Activated naive CD8-positive, alpha-beta T cell treated with anti-CD3 and anti-CD28 coated beads for 36 hours (primary cell): ENCODE measurements at regions not wholly inside any gene's neighbourhood (a gene's known extent, or its start where the extent isn't known, plus 50 kb on each side); places are given as distances from the start of the nearest gene placed in this dataset.

Source experiments
- DNase-seq: peaks from one replicate; pipeline ENCODE4 v3.0.0; 2021
- H3K27ac Mint-ChIP-seq: one replicate; pipeline ENCODE4 v1.8.0; 2022; ENCODE audit warnings: mild to moderate bottlenecking, moderate library complexity, mixed read lengths
- H3K27me3 Mint-ChIP-seq: one replicate; pipeline ENCODE4 v1.8.0; 2022; ENCODE audit warnings: mild to moderate bottlenecking, mixed read lengths
- H3K36me3 Mint-ChIP-seq: one replicate; pipeline ENCODE4 v1.8.0; 2021; ENCODE audit warnings: mild to moderate bottlenecking, mixed read lengths
- H3K4me1 Mint-ChIP-seq: one replicate; pipeline ENCODE4 v1.8.0; 2021; ENCODE audit warnings: mixed read lengths
- H3K4me3 Mint-ChIP-seq: one replicate; pipeline ENCODE4 v1.8.0; 2022; ENCODE audit warnings: mild to moderate bottlenecking, moderate library complexity, mixed read lengths
- H3K9me3 Mint-ChIP-seq: one replicate; pipeline ENCODE4 v1.8.0; 2022; ENCODE audit warnings: mixed read lengths

DNA sequence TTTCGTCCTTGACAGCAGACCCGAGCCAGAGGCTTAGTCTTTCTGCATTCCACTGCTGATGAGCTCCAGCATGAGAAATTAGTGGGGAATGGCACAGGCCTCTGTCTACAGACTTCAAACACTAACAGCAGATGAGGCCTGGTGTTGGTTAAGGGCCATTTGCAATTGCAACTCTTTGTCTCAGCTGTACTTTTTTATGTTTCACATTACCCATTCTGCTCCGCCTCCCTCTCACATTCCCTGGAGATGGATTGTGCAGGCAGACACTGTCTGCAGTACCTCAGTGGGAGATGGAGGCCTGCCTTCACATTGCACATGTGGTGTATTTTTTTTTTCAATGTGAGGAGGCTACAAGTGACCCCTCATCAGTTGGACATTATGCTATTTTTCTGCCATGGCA lies 370.2 kb downstream of the DUSP10 start:
- Mint-ChIP-seq H3K27ac (no peak overlapping the region), H3K9me3 (no peaks in the 10 kb centered on the region), H3K36me3 (no peaks in the 10 kb centered on the region), H3K4me3 (no peak overlapping the region), H3K27me3 (peaks cover 21% of the 10 kb centered on the region), H3K4me1 (no peaks in the 10 kb centered on the region)
- no peak for DNase-seq

DNA sequence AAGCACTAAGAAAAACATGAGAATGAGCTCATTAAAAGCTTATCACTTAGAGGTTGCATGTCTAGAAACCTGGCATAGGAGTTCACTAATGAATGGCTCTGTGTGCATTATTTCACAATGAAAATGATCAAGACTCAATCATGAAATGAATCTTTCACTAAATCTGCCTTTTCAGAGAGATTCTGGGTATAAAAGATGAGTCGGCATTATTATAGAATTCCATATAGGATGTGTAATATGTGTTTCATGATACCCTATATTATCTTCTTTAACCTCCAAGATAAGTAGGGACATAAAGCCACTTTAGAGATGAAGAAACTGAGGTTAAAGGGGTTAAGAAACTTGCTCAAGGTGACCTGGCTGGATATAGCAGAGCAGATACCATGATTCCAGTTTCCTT lies 368.1 kb downstream of the DUSP10 start:
- Mint-ChIP-seq H3K9me3 (no peaks in the 10 kb centered on the region), H3K27me3 (peaks cover 17% of the 10 kb centered on the region), H3K4me3 (no peak overlapping the region), H3K27ac (no peak overlapping the region), H3K36me3 (no peaks in the 10 kb centered on the region), H3K4me1 (no peaks in the 10 kb centered on the region)
- no peak for DNase-seq

DNA sequence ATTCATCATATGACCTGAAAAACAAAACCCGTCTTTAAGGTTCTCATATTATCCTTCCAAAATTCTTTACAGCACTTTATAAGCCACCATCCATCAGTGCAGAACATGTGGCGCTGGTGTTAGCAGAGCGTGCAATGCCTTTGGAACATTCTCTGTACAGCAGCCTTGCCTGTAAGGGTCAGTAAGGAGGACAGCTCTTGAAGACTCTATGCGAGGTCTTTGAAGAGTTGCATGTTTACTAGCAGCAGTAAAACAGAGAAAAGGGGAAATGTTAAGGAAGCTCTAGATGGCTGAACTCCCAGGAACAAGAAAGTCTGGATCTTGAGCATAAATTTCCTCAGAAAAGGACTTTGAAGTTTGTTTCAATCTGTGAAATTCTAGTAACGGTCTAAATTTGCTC lies 365.6 kb downstream of the DUSP10 start:
- Mint-ChIP-seq H3K4me3 (no peak overlapping the region), H3K27ac (no peak overlapping the region), H3K4me1 (no peaks in the 10 kb centered on the region), H3K27me3 (peaks cover 11% of the 10 kb centered on the region), H3K36me3 (no peaks in the 10 kb centered on the region), H3K9me3 (no peaks in the 10 kb centered on the region)
- no peak for DNase-seq

DNA sequence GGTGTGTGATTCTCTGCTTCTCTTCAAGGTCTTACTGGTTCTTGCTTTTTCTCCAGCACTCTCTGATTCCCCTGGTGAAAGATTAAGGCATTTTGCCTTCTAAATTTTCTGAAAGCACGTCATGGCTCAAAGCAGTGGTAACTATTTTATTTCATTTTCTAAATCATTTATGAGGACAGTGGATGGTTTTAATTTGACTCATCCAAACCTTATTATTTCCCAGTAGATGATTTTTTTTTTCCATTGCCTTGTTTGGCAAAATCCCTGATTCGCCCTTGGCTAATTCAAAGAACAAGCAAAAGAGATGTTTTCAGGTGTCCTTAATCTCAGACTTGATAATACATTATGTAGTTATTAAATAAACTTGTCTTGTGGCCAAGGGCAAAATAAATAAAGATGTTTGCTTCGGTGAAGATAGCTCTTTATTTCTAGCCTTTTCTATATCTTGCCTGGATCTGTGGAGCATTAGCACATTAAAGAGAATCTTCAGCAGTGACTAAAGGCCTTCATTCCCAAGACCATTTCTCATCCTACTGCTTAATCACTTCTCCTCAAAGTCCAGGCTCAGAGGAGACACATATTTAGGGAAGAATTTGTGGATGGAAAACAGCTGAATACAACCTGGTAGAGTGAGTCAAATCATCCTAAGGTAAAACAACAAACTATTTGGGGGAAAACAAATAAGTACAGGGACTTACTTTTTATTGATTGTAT lies 359.8 kb downstream of the DUSP10 start:
- Mint-ChIP-seq H3K27ac (no peak overlapping the region), H3K27me3 (peaks cover 4% of the 10 kb centered on the region), H3K36me3 (no peaks in the 10 kb centered on the region), H3K4me1 (no peaks in the 10 kb centered on the region), H3K4me3 (no peak overlapping the region), H3K9me3 (peaks cover 3% of the 10 kb centered on the region)
- DNase-seq, result no peak

DNA sequence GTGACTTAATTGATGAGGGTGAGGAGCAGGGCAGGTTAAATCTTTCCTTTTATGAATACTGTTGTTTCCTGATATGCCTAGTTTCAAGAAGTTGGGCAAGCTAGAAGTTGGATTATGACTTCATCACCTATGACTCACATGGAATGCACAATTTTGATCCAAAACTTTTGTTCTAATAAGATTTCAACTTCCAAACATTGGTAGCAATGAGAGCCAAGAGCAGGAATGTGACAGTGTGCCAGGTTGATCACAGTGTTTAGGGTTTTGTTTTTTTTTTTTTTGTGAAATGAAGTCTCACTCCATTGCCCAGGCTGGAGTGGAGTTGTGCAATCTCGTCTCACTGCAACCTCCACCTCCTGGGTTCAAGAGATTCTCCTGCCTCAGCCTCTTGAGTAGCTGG lies 349.4 kb downstream of the DUSP10 start:
- Mint-ChIP-seq H3K27me3 (peaks cover 47% of the 10 kb centered on the region), H3K4me3 (no peak overlapping the region), H3K4me1 (peaks cover 3% of the 10 kb centered on the region), H3K9me3 (no peaks in the 10 kb centered on the region), H3K36me3 (no peaks in the 10 kb centered on the region), H3K27ac (no peak overlapping the region)
- DNase-seq, result no peak

DNA sequence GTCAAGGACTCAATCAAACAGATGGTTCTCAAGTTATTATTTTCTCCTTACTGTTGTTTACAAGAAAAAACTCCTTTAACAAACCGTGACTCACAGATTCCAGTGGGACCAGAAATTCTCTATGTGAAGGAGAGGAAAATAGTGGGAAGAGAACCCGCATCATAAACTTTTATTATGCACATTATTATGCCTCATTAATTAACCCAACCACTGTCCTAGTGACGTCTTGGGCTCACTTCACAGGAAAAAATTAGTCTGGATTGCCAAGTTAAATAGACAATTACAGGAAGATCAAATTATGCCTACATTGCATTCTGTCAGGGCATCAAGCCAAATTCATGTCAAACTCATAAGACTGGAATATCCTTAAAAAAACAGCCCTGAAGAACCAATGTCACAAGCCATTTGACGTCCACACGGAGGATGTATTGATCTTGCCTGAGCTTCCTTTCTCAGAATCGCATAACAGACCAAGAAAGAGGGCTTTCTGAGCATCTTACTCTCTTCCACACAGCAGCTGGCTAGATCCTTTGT lies 347.8 kb downstream of the DUSP10 start:
- H3K4me3 Mint-ChIP-seq, result no peak overlapping the region
- H3K4me1 Mint-ChIP-seq, result peaks cover 3% of the 10 kb centered on the region
- no peak for DNase-seq
- H3K9me3 Mint-ChIP-seq, result no peaks in the 10 kb centered on the region
- no peaks in the 10 kb centered on the region for H3K36me3 Mint-ChIP-seq
- H3K27ac Mint-ChIP-seq, result no peak overlapping the region
- peaks cover 38% of the 10 kb centered on the region for H3K27me3 Mint-ChIP-seq

DNA sequence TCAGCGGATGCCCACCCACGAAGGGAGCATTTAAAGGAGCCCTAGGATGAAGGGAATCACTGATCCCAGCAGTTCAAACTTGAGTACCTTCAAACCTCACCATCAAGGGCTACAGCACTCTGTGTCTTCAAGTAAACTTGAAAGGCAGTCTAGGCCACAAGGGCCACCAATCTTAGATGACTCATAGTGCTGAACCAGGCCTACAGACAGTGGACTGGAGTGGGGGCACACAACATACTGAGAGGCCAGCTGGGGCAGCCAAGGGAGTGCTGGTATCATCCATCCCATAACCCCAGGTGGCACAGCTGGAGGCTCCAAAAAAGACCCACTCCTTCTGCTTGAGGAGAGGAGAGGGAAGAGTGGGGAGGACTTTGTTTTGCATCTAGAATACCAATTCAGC lies 345.4 kb downstream of the DUSP10 start:
- H3K36me3 Mint-ChIP-seq, result no peaks in the 10 kb centered on the region
- no peak overlapping the region for H3K27ac Mint-ChIP-seq
- peaks cover 42% of the 10 kb centered on the region for H3K27me3 Mint-ChIP-seq
- H3K9me3 Mint-ChIP-seq, result peaks cover 3% of the 10 kb centered on the region
- H3K4me1 Mint-ChIP-seq, result peaks cover 3% of the 10 kb centered on the region
- H3K4me3 Mint-ChIP-seq, result no peak overlapping the region
- no peak for DNase-seq

DNA sequence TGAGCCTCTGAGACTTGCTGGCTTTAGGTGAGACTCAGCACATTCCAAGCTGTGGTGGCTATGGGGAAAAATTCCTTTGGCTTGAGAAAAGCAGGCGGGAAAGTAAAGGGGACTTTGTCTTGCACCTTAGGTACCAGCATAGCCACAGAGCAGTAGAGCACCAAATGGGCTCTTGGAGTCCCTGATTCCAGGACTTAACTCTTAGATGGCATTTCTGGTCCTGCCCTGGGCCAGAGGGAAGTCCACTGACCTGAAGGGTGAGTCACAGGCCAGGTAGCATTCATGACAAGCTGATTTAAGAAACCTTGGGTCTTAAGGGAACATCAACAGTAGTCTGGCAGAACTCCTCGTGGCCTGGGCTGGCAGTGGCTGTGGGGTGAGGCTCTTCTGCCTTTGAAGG lies 344.7 kb downstream of the DUSP10 start:
- Mint-ChIP-seq H3K27ac (no peak overlapping the region), H3K4me3 (no peak overlapping the region), H3K36me3 (no peaks in the 10 kb centered on the region), H3K9me3 (peaks cover 3% of the 10 kb centered on the region), H3K4me1 (peaks cover 3% of the 10 kb centered on the region), H3K27me3 (peaks cover 38% of the 10 kb centered on the region)
- DNase-seq, result no peak

DNA sequence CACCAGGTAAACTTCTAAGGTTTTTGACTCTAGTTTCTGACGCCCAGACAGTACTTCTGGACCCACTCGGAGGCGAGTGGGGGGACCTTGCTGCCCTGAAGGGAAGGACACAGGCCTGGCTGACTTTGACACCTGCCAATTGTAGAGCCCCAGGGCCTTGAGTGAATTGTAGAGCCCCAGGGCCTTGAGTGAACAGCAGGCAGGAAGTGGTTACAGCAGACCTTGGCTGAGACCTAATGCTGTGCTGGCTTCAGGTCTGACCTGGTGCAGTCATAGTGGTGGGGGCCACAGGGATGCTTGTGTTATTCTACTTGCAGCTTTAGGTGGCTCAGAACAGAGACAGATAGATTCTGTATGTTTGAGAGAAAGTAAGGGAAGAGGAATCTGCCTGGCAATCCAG lies 344.3 kb downstream of the DUSP10 start:
- H3K27me3 Mint-ChIP-seq, result peaks cover 43% of the 10 kb centered on the region
- peaks cover 3% of the 10 kb centered on the region for H3K9me3 Mint-ChIP-seq
- H3K27ac Mint-ChIP-seq, result no peak overlapping the region
- H3K4me3 Mint-ChIP-seq, result no peak overlapping the region
- no peak for DNase-seq
- no peaks in the 10 kb centered on the region for H3K36me3 Mint-ChIP-seq
- H3K4me1 Mint-ChIP-seq, result peaks cover 3% of the 10 kb centered on the region

DNA sequence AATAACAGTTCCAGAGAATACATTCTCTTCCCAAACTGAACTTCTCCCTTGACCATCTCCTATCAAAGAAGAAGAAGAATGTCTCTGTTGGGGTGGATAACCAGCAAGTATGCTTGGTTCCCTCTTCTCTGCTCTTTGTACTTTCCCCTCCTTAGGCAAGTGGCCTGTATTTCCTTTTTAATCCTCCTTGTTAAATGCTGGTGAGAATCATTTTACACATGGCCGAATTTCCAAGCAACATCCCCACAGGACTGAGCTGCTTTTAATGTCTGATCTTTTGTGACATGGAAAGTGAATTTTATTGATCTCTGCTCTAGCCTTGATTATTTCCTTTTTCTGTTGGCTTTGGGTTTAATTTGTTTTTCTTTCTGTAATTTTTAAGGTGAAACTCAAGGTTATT lies 336.7 kb downstream of the DUSP10 start:
- peaks cover 28% of the 10 kb centered on the region for H3K27me3 Mint-ChIP-seq
- no peak overlapping the region for H3K27ac Mint-ChIP-seq
- no peak for DNase-seq
- H3K4me3 Mint-ChIP-seq, result no peak overlapping the region
- peaks cover 3% of the 10 kb centered on the region for H3K9me3 Mint-ChIP-seq
- H3K4me1 Mint-ChIP-seq, result no peaks in the 10 kb centered on the region
- H3K36me3 Mint-ChIP-seq, result no peaks in the 10 kb centered on the region

DNA sequence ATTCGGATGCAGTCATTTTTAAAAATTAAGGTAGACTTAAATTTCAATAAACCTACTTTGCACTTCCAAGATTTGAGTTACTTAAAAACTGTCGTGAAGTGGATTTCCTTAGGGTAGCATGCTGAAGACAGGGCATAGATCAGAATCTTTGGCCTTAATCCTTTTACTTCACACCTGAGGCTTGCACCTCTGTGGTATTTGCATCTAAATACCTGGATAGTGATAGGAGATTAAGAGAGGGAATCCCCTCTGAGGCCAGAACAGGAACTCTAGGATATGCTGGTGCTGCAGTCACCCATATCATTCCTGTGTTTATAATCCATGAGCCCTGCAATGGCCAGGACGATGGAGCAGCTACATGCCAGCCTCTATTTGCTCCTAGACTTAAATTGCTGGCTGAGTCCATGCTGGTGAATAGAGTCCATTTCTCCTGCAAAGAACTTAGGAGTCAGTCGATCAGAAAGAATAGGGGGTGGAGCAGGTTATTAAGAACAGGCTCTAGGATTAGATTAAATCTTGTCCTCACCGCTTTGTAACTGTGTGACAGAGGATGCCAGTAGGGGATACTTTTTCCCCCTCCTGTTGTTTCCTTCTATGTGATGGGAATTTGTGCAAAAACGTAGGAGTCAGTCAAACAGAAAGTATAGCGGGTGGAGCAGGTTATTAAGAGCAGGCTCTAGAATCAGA lies 333.6 kb downstream of the DUSP10 start:
- Mint-ChIP-seq H3K9me3 (no peaks in the 10 kb centered on the region), H3K27me3 (peaks cover 15% of the 10 kb centered on the region), H3K27ac (no peak overlapping the region), H3K4me3 (no peak overlapping the region), H3K36me3 (no peaks in the 10 kb centered on the region), H3K4me1 (no peaks in the 10 kb centered on the region)
- DNase-seq, result no peak

DNA sequence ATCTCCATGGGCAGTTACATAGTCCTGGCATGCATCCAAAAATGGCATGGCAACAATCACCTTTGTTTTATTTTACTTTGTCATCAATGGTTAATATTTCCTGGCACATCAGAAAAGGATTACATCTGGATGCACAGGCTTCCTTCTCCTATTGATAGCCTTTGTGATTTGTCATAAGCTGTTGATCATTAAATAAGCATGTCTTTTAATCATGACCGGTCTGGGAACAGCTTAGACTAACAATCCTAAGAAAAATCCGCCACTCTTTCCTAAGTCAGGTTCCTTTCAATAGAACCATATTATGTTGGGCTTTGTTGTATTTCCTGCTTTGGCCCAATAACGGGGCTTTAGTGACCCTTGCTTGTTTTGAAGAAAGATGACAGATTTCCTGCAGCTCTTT lies 330.6 kb downstream of the DUSP10 start:
- no peaks in the 10 kb centered on the region for H3K36me3 Mint-ChIP-seq
- no peak overlapping the region for H3K4me3 Mint-ChIP-seq
- H3K4me1 Mint-ChIP-seq, result no peaks in the 10 kb centered on the region

DNA sequence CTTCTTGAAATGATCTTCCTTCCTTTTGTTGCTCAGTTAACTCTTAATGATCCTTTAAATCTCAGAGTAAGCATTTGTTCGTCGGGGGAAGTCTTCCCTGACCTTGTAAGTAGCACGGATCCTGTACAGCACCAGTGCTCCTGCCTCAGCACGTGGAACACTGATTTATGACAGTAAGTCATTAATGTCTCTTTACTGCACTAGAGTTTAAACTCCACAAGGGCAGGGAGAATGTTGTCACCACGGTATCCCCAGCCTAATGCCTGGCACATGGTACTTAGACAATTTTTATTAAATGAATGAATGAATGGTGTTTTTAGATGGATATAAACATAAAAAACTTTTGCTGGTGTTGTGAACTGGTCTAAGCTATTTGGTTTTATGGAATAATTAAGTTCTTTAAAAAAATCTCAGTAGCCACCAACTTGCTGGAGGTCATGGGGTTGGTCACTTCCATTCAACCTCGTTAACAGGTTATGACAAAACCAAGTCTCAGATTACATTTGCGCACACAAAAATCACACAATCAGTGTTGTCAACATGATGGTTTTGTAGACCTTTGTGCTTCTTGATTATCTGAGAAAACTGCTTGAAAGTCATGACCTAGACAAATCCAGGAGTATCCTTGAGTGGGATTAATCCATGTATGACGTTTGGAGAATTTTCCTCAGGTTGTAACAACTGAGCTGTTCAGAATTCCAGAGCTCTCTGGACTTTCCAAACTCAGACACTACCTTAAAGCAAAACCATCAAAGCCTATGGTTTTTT lies 326.9 kb downstream of the DUSP10 start:
- H3K9me3 Mint-ChIP-seq, result no peaks in the 10 kb centered on the region
- DNase-seq, result no peak
- no peaks in the 10 kb centered on the region for H3K36me3 Mint-ChIP-seq
- H3K4me1 Mint-ChIP-seq, result no peaks in the 10 kb centered on the region
- H3K27ac Mint-ChIP-seq, result no peak overlapping the region
- peaks cover 16% of the 10 kb centered on the region for H3K27me3 Mint-ChIP-seq
- no peak overlapping the region for H3K4me3 Mint-ChIP-seq

More for the DNA sequence above, 330.6 kb downstream of the DUSP10 start:
- H3K27me3 Mint-ChIP-seq, result peaks cover 19% of the 10 kb centered on the region
- H3K27ac Mint-ChIP-seq, result no peak overlapping the region
- no peaks in the 10 kb centered on the region for H3K9me3 Mint-ChIP-seq
- DNase-seq, result no peak

DNA sequence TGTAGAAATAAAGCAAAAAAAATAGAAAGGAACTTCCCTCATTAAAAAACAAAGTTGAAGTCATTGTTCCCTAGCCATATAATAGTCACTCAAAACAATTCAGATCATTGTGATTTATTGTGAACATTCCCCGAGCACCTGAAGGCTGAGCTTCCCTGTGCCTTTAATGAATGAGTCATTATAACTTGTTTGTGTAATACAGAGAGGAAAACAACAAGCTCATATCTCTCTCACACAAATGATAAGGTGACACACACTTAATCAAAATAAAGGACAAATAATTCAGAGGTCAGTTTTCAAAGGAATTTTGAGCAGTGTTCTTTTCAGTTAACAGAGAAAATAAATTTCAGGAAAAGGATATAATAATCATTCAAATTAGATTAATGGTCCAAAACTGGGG lies 326.2 kb downstream of the DUSP10 start:
- H3K27me3 Mint-ChIP-seq, result peaks cover 15% of the 10 kb centered on the region
- no peaks in the 10 kb centered on the region for H3K4me1 Mint-ChIP-seq
- no peak for DNase-seq
- H3K9me3 Mint-ChIP-seq, result no peaks in the 10 kb centered on the region
- no peaks in the 10 kb centered on the region for H3K36me3 Mint-ChIP-seq
- H3K4me3 Mint-ChIP-seq, result no peak overlapping the region
- no peak overlapping the region for H3K27ac Mint-ChIP-seq

DNA sequence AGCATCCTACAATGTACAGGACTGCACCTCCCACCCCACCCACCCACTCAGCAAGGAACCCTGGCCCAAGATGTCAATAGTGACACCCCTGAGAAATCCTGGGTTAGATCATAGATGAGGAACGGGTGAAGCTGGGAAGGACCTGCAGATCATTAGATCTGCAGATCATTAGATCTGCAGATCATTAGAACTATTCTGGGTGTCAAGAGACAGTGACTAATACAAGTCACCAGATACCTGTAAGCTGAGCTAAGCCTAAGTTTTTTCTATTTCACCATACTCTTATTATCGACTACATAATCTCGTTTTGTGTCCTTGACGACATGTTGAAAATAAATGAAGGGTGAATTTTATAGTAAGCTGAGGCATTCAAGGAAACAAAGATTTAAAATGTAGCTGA lies 325.7 kb downstream of the DUSP10 start:
- H3K4me3 Mint-ChIP-seq, result no peak overlapping the region
- H3K9me3 Mint-ChIP-seq, result no peaks in the 10 kb centered on the region
- no peaks in the 10 kb centered on the region for H3K36me3 Mint-ChIP-seq
- H3K27ac Mint-ChIP-seq, result no peak overlapping the region
- DNase-seq, result no peak
- peaks cover 15% of the 10 kb centered on the region for H3K27me3 Mint-ChIP-seq
- no peaks in the 10 kb centered on the region for H3K4me1 Mint-ChIP-seq
